Epithelial cell of prostate (primary cell): ENCODE measurements at regions not wholly inside any gene's neighbourhood (a gene's known extent, or its start where the extent isn't known, plus 50 kb on each side); places are given as distances from the start of the nearest gene placed in this dataset.

Experiments used
- DNase-seq: peaks from one replicate; pipeline ENCODE4 v3.0.0-alpha.2; 2011; ENCODE audit warnings: low read depth, low spot score
- H3K27ac ChIP-seq: fragments of 450-650 bp; 2 replicates; pipeline ENCODE4 v1.5.1; 2017; ENCODE audit warnings: mild to moderate bottlenecking

GRCh38 chr9:82597241-82598203 is 465.4 kb downstream of the RASEF start:
- DNase-seq: no peak
- H3K27ac ChIP-seq: no peak overlapping the region

- no peak for DNase-seq
- no peak overlapping the region for H3K27ac ChIP-seq
Observed at GRCh38 chr9:82598241-82599039, 464.5 kb downstream of the RASEF start.

- no peak for DNase-seq
- H3K27ac ChIP-seq: no peak overlapping the region
Observed at GRCh38 chr9:82599336-82599949, 463.5 kb downstream of the RASEF start.

GRCh38 chr9:82600536-82601292 is 462.2 kb downstream of the RASEF start:
- no peak for DNase-seq
- H3K27ac ChIP-seq: no peak overlapping the region

GRCh38 chr9:82601293-82601771 is 461.6 kb downstream of the RASEF start:
- DNase-seq: no peak

GRCh38 chr9:82604947-82605656 is 457.8 kb downstream of the RASEF start:
- H3K27ac ChIP-seq: no peak overlapping the region
- no peak for DNase-seq

More at GRCh38 chr9:82601293-82601771, 461.6 kb downstream of the RASEF start:
- H3K27ac ChIP-seq: no peak overlapping the region

- no peak for DNase-seq
- H3K27ac ChIP-seq: no peak overlapping the region
Observed at GRCh38 chr9:82605657-82606031, 457.3 kb downstream of the RASEF start.

- no peak overlapping the region for H3K27ac ChIP-seq
Observed at GRCh38 chr9:82606071-82606470, 456.9 kb downstream of the RASEF start.

GRCh38 chr9:82606492-82607382 is 456.2 kb downstream of the RASEF start:
- H3K27ac ChIP-seq: no peak overlapping the region
- DNase-seq: no peak

More at GRCh38 chr9:82606071-82606470, 456.9 kb downstream of the RASEF start:
- no peak for DNase-seq

GRCh38 chr9:82608487-82608886 is 454.5 kb downstream of the RASEF start:
- DNase-seq: no peak
- H3K27ac ChIP-seq: no peak overlapping the region

GRCh38 chr9:82612942-82613341 is 450.0 kb downstream of the RASEF start:
- no peak overlapping the region for H3K27ac ChIP-seq
- no peak for DNase-seq

- DNase-seq: no peak
Observed at GRCh38 chr9:82613498-82613897, 449.4 kb downstream of the RASEF start.

GRCh38 chr9:82616545-82616944 is 446.4 kb downstream of the RASEF start:
- H3K27ac ChIP-seq: no peak overlapping the region
- no peak for DNase-seq

More at GRCh38 chr9:82613498-82613897, 449.4 kb downstream of the RASEF start:
- no peak overlapping the region for H3K27ac ChIP-seq

GRCh38 chr9:82621447-82621846 is 441.5 kb downstream of the RASEF start:
- H3K27ac ChIP-seq: no peak overlapping the region
- DNase-seq: no peak

- no peak for DNase-seq
- H3K27ac ChIP-seq: no peak overlapping the region
Observed at GRCh38 chr9:82637368-82637767, 425.6 kb downstream of the RASEF start.

GRCh38 chr9:82645600-82645999 is 417.3 kb downstream of the RASEF start:
- no peak overlapping the region for H3K27ac ChIP-seq
- DNase-seq: no peak

GRCh38 chr9:82650368-82650767 is 412.6 kb downstream of the RASEF start:
- no peak overlapping the region for H3K27ac ChIP-seq
- no peak for DNase-seq

- no peak for DNase-seq
- no peak overlapping the region for H3K27ac ChIP-seq
Observed at GRCh38 chr9:82651474-82651873, 411.5 kb downstream of the RASEF start.
